Left renal cortex interstitium (tissue), 4 donors: ENCODE measurements at regions not wholly inside any gene's neighbourhood (a gene's known extent, or its start where the extent isn't known, plus 50 kb on each side); places are given as distances from the start of the nearest gene placed in this dataset.

ENCODE experiments used
- DNase-seq, 4 donors: peaks; one replicate each; pipeline ENCODE4 v3.0.0-alpha.2; 2013; ENCODE audit warnings: low read depth in 4 of 4, low spot score in 2 of 4, missing footprints in 1 of 4

DNA sequence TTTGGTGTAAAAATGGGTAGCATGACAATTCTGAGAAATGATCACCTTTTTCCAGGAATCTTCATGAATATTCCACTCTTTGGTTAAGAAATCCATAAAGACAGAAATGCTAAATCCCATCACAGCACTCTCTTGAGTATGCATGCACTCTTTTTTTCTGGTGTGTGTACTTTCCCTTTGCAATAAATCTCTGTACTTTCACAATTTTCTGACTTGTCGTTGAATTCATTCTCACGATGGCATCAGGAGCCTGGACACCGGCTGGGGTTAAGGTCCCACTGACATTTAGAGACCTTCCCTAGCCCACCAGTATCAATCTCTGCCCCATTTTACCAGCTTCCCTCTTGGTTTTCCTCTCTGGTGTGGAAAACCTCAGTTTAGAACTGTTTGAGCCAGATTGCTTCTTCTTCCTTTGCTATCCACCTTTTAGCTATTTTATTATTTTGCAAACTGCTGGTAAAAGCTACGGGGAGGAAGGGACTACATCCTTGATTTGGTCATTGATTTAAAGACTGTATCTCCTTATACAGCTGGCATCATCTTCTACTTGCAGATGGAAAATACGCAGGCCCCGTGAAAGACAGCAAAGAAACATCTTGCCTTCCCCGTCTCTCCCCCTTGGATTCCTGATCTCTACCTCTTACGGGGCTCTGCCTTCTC is 59.9 kb upstream of the ZFR start:
- DNase-seq = no peak

DNA sequence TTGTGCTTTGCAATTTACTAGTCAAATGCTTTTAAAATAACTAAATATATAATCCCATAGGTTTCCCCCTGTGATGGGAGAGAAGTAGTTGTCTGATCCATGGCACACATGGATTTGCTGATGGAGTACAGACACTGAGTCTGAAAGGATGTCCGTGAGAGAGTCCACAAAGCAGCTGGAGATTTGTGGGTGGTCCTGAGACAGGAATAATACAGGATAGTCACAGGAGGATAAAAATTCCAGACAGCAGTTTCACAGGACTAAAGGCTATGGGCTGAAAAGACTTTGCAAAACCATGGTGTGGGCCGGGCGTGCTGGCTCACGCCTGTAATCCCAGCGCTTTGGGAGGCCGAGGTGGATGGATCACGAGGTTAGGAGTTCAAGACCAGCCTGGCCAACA is 58.7 kb upstream of the ZFR start:
- no peak for DNase-seq

DNA sequence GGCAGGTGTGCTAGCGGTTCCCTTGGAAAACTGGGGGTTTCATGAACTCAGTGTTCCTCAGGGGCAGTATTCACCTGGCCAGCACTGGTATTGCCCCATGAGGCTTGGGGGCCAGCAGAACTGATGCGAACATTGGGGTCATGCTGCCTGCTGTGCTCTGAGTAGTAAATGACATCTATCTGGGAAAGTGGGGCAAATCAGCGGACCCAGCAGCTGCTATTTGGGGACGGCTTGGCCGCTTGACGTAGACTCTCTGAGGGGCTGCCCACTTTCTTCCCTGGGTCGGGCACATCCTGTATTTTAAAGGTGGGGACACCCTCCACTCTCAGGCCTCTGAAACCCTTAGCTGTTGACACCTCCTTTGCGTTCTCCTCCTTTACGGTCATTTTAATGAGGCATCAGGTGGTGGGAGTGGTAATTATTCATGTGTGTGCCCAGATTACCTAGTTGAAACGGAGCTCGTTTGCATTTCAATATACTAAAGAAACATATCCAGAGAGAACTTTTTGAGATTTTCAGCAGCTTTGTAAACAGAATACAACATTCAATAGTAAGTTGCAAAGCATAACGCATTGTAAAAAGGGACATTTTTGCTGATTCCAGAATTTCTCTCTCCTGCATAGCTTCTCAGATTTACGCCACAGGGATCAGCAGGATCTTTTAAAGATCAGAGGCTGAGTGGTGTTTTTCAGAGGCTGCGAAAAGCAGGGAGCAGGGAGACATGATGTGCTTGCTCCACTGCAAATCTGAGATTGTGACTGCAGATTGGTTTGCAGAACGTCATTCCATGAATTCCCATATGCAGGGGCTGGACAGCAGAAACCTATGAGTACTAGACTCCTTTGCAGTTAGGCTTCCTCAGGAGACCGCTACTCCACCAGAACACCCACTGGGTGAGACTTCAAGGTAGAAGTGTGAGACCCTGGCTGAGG is 56.8 kb upstream of the ZFR start:
- DNase-seq = no peak

DNA sequence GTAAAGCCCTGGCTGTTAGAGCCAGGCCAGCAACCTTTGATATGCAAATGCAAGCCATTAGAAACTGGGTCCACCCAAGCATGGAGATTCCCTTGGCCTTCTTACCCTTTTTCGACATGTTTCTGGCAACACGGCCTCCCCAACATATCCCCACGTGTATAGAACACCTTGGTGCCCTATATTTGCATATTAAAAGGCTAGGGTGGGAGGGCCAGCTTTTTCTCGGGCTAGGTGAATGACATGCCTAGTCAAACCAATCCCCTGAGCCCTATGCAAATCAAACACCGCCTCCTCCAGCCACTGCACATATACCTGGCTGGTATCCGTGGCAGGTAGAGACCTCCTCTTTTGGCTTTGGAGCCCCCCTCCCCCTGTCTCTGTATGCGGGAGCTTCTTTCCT is 55.6 kb upstream of the ZFR start:
- DNase-seq = no peak

DNA sequence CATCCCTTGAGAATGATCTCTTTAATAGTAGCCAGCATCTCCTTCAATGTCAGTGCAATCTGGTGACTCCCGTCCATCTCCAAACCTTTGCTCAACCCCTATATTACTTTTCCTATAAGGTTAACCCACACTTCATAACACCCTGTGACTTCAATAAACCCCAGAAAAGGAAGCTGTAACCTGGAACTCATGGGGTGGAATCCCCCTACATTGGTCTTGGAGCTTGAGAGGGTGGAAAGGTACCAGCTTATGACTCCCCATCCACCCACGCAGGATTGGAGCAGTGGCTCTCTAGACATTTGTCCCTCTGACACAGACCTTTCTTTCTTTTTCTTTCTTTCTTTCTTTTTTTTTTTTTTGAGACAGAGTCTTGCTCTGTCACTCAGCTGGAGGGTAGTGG is 54.7 kb upstream of the ZFR start:
- no peak for DNase-seq

DNA sequence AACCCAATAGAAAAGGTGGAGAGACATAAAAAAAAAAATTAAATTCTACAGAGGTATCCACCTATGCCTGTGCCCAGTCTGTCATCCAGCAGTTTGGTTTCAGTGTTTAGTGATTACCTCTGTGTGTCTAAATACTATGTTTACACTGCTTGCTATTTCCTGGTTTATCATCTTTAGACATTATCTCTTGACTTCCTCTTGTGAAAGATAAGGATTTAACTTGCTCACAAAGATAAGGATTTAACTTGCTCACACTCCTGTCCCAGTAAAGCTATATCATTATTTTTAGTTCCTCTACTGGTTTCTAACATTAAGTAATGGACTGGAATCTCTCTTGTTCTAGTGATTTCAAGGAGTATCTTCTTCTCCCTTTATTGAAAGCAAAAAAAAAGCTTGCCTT is 53.9 kb upstream of the ZFR start:
- no peak for DNase-seq

DNA sequence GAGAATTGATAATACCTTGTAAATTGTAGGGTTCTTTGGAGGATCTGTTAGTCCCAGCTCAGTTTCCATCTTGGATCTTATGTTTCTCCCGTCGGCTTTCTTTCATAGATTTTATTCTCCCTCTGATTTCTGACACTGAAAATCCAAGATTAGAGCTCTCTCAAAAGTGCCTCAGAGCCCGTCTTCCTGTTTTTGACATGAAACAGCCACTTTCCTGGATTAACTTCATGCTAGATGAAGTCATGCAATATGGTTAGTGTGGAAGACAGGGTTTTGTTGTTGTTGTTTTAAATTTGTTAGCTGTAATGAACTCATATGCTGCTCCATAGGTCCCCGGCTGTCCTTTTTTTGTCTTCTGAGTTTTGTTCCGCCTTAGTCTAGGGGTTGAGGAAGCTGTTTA is 51.6 kb upstream of the ZFR start:
- no peak for DNase-seq

DNA sequence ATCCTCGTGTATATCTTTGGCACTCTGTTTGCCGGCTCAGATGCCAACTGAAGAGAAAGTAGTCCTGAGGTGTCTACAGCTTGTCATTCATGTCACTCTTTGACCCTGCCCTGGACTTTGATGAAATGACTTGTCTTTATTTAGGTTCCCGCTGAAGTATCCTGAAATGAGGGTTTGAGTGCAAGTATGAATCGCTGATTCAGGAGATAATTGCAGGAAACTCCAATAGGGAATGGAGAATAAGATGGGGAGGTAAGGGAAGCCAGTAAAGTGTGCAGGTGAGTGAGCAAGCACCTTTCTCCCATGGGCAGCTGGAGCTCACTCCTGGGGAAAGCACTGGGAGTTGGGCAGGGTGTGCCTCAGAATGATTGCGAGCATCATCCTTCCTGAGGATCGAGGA is 50.3 kb upstream of the ZFR start:
- DNase-seq = no peak
